Vagina (tissue), 2 donors: ENCODE measurements at regions not wholly inside any gene's neighbourhood (a gene's known extent, or its start where the extent isn't known, plus 50 kb on each side); places are given as distances from the start of the nearest gene placed in this dataset.

Experiments
- DNase-seq, 2 donors: peaks; one replicate each; pipeline ENCODE4 v3.0.0-alpha.2; 2017; ENCODE audit errors: extremely low spot score in 2 of 2
- H3K27ac ChIP-seq: fragments of 200-600 bp; sonication (generic); one replicate; pipeline ENCODE4 v1.5.1; 2019
- H3K27me3 ChIP-seq: fragments of 200-600 bp; sonication (generic); one replicate; pipeline ENCODE4 v1.5.1; 2019
- H3K36me3 ChIP-seq, 2 donors: fragments of 200-600 bp; sonication (generic); one replicate each; pipeline ENCODE4 v1.5.1; 2017 to 2019
- H3K4me1 ChIP-seq: fragments of 200-600 bp; sonication (generic); one replicate; pipeline ENCODE4 v1.5.1; 2019
- H3K4me3 ChIP-seq, 2 donors: fragments of 200-600 bp; sonication (generic); 1 replicate in 1 of 2; 2 replicates in 1 of 2; pipeline ENCODE4 v1.5.1; 2016 to 2019
- H3K9me3 ChIP-seq: fragments of 200-600 bp; sonication (generic); one replicate; pipeline ENCODE4 v1.5.1; 2019
- POLR2A ChIP-seq, 2 donors: fragments of 450-650 bp; IDR thresholded peaks; one replicate each; pipeline ENCODE4 v1.6.1; 2017; ENCODE audit warnings: antibody characterized with exemption in 2 of 2, mild to moderate bottlenecking in 2 of 2, moderate library complexity in 2 of 2
- POLR2AphosphoS5 ChIP-seq, 2 donors: sonication (generic); formaldehyde crosslinking; IDR thresholded peaks; one replicate each; pipeline ENCODE4 v1.9.0; 2017; ENCODE audit warnings: antibody characterized with exemption in 2 of 2, mild to moderate bottlenecking in 2 of 2, low read depth in 1 of 2; ENCODE audit not compliant: insufficient read depth in 1 of 2
- intact Hi-C: fragments of 100-400 bp; cut with DNase I; formaldehyde crosslinking; loops from one replicate; pipeline ENCODE4 v1.15.1; 2023
- TF ChIP-seq, protein P1 (sequence below), 3 experiments: fragments of 450-650 bp in 2 of 3; fragments of 200-600 bp in 1 of 3; sonication (generic) in 1 of 3; IDR thresholded peaks; one replicate each; pipeline ENCODE4 v1.5.1; 2017 to 2019; ENCODE audit warnings: antibody characterized with exemption in 3 of 3, mild to moderate bottlenecking in 2 of 3, moderate library complexity in 2 of 3

DNA sequence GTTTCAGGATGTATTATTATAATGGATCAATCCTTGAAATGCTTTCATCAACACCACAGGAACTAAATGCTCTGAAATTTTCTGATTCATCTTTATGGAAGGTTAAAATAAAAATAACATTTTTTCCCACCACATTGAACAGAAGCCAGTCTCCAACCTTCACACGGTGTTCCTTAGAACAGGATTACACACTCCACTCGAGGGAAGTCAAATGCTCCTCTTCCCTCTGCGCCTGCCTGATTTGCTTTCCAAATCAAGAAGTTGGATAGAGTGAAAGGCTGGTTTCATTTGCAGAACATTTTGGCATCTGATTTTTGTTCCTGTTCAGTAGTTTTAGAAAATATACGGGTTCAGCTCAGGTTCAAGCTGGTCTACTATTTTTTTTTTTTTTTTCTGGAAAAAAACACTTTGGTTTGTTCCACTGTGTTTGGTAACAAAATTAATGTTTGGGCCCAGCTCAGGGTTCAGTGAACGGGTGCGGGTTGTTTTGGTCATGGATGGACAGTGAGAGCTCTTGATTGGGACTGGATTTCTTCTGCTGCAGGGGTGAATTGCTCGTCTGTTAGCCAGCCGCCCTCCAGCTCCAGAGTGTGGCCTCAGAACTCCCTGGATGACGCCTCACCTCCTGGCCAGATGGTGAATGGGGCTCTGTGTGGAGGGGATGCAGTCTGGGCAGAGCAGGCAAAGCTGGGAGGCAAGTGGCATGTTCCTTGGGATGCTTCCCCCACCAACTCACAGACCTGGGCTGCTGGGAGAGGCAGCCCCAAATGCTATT, 82.4 kb upstream of the STC2 start:
- peak in 1 of 2 donors; percentile 52 for DNase-seq
- no peaks in the 10 kb centered on the region for H3K27me3 ChIP-seq
- no peaks in the 10 kb centered on the region for H3K36me3 ChIP-seq
- H3K27ac ChIP-seq: no peak overlapping the region
- TF ChIP-seq POLR2AphosphoS5 (IDR thresholded peaks at IDR 0.05; ENCODE audit: insufficient read depth in 1 of 2, low read depth in 1 of 2) (no peak), POLR2A (IDR thresholded peaks at IDR 0.05) (no peak)
- TF ChIP-seq, protein P1, sequence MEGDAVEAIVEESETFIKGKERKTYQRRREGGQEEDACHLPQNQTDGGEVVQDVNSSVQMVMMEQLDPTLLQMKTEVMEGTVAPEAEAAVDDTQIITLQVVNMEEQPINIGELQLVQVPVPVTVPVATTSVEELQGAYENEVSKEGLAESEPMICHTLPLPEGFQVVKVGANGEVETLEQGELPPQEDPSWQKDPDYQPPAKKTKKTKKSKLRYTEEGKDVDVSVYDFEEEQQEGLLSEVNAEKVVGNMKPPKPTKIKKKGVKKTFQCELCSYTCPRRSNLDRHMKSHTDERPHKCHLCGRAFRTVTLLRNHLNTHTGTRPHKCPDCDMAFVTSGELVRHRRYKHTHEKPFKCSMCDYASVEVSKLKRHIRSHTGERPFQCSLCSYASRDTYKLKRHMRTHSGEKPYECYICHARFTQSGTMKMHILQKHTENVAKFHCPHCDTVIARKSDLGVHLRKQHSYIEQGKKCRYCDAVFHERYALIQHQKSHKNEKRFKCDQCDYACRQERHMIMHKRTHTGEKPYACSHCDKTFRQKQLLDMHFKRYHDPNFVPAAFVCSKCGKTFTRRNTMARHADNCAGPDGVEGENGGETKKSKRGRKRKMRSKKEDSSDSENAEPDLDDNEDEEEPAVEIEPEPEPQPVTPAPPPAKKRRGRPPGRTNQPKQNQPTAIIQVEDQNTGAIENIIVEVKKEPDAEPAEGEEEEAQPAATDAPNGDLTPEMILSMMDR (IDR thresholded peaks at IDR 0.05): no peak
- no peak overlapping the region for H3K4me3 ChIP-seq
- intact Hi-C loops: no loop called here
- no peaks in the 10 kb centered on the region for H3K4me1 ChIP-seq
- H3K9me3 ChIP-seq: no peaks in the 10 kb centered on the region

DNA sequence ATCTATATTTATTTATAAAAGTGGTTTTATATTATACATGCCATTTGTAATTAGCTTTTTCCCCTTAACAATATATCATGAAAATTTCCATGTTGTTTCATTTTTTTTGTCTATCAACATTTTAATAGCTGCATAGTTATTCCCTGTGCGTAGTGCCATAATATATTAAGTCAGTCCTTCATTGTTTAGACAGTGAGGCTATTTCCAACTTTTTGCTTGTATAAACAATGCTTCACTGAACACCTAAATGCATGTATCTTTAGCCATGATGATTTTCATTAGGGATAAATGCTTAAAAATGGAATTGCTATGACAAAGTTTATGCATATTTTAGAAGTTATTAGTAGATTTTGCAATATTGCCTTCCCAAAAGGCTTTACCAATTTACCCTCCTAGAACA, 80.7 kb upstream of the STC2 start:
- Histone ChIP-seq H3K4me3 (no peak overlapping the region), H3K9me3 (no peaks in the 10 kb centered on the region), H3K36me3 (no peaks in the 10 kb centered on the region), H3K27ac (no peak overlapping the region), H3K27me3 (no peaks in the 10 kb centered on the region), H3K4me1 (no peaks in the 10 kb centered on the region)
- DNase-seq: no peak
- TF ChIP-seq POLR2A (IDR thresholded peaks at IDR 0.05) (no peak), POLR2AphosphoS5 (IDR thresholded peaks at IDR 0.05; ENCODE audit: insufficient read depth in 1 of 2, low read depth in 1 of 2) (no peak)
- TF ChIP-seq, protein P1 (IDR thresholded peaks at IDR 0.05): no peak
- intact Hi-C loops: no loop called here

DNA sequence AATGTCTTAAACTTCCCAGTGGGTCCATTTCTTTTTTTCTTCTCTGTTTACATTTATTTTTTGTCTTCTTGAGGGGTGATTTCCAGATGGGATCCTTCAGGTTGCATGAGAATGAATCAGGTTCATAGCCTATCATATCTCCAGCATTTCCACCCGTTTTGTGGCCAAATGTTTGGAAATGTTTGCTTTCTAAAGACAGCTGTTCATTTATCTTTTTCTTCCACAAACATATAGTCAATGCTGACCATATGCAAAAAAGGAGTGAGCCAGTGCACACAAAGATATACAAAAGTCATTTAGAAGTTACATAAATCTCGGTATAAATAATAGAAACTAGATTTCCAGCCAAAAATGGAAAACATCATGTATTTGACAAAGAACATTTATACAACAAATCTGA, 71.6 kb upstream of the STC2 start:
- Histone ChIP-seq H3K27ac (no peak overlapping the region), H3K4me1 (no peaks in the 10 kb centered on the region), H3K9me3 (no peaks in the 10 kb centered on the region), H3K27me3 (no peaks in the 10 kb centered on the region), H3K36me3 (no peaks in the 10 kb centered on the region), H3K4me3 (no peak overlapping the region)
- no peak for DNase-seq
- intact Hi-C loops: no loop called here
- TF ChIP-seq POLR2A (IDR thresholded peaks at IDR 0.05) (no peak), POLR2AphosphoS5 (IDR thresholded peaks at IDR 0.05; ENCODE audit: insufficient read depth in 1 of 2, low read depth in 1 of 2) (no peak)
- TF ChIP-seq, protein P1 (IDR thresholded peaks at IDR 0.05): no peak

DNA sequence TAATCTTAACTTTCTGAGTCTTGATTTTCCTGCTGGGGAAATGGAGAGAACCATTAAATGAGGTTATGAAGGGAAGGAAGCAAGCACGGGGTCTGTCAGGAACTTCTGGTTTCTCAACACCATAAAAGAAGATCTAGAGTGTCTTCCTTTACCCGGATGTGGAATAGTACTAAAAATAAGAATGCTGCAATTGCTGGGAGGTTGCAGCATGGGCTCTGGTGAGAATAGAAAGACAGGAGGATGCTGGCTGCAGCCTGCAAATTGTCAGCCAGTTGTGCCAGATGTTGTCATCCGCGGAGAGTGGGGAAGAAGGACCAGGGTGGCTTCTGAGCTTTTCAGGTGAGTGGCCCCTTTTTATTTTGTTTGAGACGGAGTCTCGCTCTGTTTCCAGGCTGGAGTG, 69.3 kb upstream of the STC2 start:
- no peaks in the 10 kb centered on the region for H3K36me3 ChIP-seq
- no peaks in the 10 kb centered on the region for H3K4me1 ChIP-seq
- no peaks in the 10 kb centered on the region for H3K27me3 ChIP-seq
- H3K27ac ChIP-seq: no peak overlapping the region
- H3K4me3 ChIP-seq: no peak overlapping the region
- no peak for TF ChIP-seq POLR2AphosphoS5 (IDR thresholded peaks at IDR 0.05; ENCODE audit: insufficient read depth in 1 of 2, low read depth in 1 of 2)
- no peak for TF ChIP-seq POLR2A (IDR thresholded peaks at IDR 0.05)
- TF ChIP-seq, protein P1 (IDR thresholded peaks at IDR 0.05): no peak
- no peak for DNase-seq
- no peaks in the 10 kb centered on the region for H3K9me3 ChIP-seq
- intact Hi-C loops: no loop called here

DNA sequence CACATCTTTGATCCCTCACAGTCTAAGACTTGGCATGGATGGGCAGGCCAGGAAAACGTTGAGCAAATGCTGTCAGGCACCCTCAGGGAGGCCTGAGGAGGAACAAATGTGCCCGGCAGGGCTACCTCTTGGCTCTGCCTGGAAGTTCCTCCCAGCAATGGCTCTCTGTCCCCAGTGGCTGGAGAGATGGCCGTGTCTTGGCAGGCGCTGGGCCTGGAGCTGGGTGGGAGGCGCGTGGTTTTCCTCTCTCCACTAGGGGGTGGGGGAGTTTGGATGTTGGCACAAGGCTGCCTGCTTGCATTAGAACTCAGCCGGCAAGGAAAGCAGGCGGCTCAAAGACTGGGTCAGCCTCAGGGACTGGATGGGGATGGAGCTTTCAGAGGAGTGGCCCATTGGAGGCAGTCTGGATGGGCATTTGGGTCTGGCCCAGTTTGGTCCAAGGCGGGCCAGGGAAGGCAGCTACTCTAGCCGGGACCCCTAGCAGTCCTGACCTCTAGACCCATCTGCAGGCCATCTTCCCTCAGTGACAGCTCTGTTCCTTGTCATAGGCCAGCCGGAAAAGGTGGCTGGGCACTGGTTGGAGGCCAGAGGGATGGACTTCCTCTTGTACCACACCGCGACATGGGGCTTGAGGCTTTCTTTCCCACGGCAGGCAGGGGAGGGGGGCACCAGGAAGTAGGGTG, 68.2 kb upstream of the STC2 start:
- Histone ChIP-seq H3K27me3 (no peaks in the 10 kb centered on the region), H3K27ac (no peak overlapping the region), H3K4me1 (no peaks in the 10 kb centered on the region), H3K36me3 (no peaks in the 10 kb centered on the region), H3K9me3 (no peaks in the 10 kb centered on the region), H3K4me3 (no peak overlapping the region)
- TF ChIP-seq POLR2A (IDR thresholded peaks at IDR 0.05) (no peak), POLR2AphosphoS5 (IDR thresholded peaks at IDR 0.05; ENCODE audit: insufficient read depth in 1 of 2, low read depth in 1 of 2) (no peak)
- TF ChIP-seq, protein P1 (IDR thresholded peaks at IDR 0.05): no peak
- intact Hi-C loops: no loop called here
- DNase-seq: no peak
